Skeletal muscle tissue (tissue), 3 donors: ENCODE measurements at regions not wholly inside any gene's neighbourhood (a gene's known extent, or its start where the extent isn't known, plus 50 kb on each side); places are given as distances from the start of the nearest gene placed in this dataset.
A peak's percentile ranks its signal among the peaks of the same experiment; 100 is the strongest.

Source experiments
- H3K27ac ChIP-seq: one replicate; pipeline ENCODE4 v1.7.0; 2013; ENCODE audit warnings: mild to moderate bottlenecking, low read depth, low read length, inconsistent platforms
- H3K27me3 ChIP-seq, 3 donors: one replicate each; pipeline ENCODE4 v1.7.0; 2013; ENCODE audit warnings: low read length in 3 of 3; ENCODE audit not compliant: control insufficient read depth in 3 of 3, insufficient read depth in 3 of 3
- H3K36me3 ChIP-seq, 3 donors: one replicate each; pipeline ENCODE4 v1.7.0; 2013; ENCODE audit warnings: low read length in 3 of 3; ENCODE audit not compliant: control insufficient read depth in 3 of 3, insufficient read depth in 3 of 3
- H3K4me1 ChIP-seq, 3 donors: one replicate each; pipeline ENCODE4 v1.7.0; 2013; ENCODE audit warnings: low read length in 3 of 3, mild to moderate bottlenecking in 3 of 3; ENCODE audit not compliant: control insufficient read depth in 3 of 3, insufficient read depth in 3 of 3
- H3K4me3 ChIP-seq, 3 donors: one replicate each; pipeline ENCODE4 v1.7.0; 2013; ENCODE audit warnings: low read length in 3 of 3
- H3K9ac ChIP-seq, 3 donors: one replicate each; pipeline ENCODE4 v1.7.0; 2013; ENCODE audit warnings: low read length in 3 of 3, mild to moderate bottlenecking in 3 of 3, moderate library complexity in 2 of 3, low read depth in 1 of 3
- H3K9me3 ChIP-seq, 3 donors: one replicate each; pipeline ENCODE4 v1.7.0; 2013; ENCODE audit warnings: low read length in 3 of 3; ENCODE audit not compliant: control insufficient read depth in 3 of 3
- donor health status: Osteomylitis.

- no peaks in the 10 kb centered on the region for H3K27me3 ChIP-seq
- H3K4me3 ChIP-seq, result no peak overlapping the region
- H3K27ac ChIP-seq, result no peak overlapping the region
- no peak overlapping the region for H3K9ac ChIP-seq
- H3K4me1 ChIP-seq, result peaks cover 0 to 6% (median 0%) of the 10 kb centered on the region in 3 donors
- H3K36me3 ChIP-seq, result no peaks in the 10 kb centered on the region
- H3K9me3 ChIP-seq, result no peaks in the 10 kb centered on the region
These were observed 154.6 kb downstream of the ACKR3 start for GRCh38 chr2:236724200-236724599.

- Histone ChIP-seq H3K36me3 (no peaks in the 10 kb centered on the region), H3K4me3 (no peak overlapping the region), H3K9ac (no peak overlapping the region), H3K27me3 (no peaks in the 10 kb centered on the region), H3K27ac (no peak overlapping the region), H3K9me3 (no peaks in the 10 kb centered on the region), H3K4me1 (peaks cover 18 to 24% (median 19%) of the 10 kb centered on the region in 3 donors)
These were observed 157.3 kb downstream of the ACKR3 start for GRCh38 chr2:236726701-236727450.

GRCh38 chr2:236728916-236729670 lies 159.5 kb downstream of the ACKR3 start:
- Histone ChIP-seq H3K9ac (no peak overlapping the region), H3K4me3 (no peak overlapping the region), H3K36me3 (no peaks in the 10 kb centered on the region), H3K27me3 (no peaks in the 10 kb centered on the region), H3K9me3 (no peaks in the 10 kb centered on the region), H3K4me1 (peaks cover 30 to 41% (median 32%) of the 10 kb centered on the region in 3 donors), H3K27ac (no peak overlapping the region)

DNA sequence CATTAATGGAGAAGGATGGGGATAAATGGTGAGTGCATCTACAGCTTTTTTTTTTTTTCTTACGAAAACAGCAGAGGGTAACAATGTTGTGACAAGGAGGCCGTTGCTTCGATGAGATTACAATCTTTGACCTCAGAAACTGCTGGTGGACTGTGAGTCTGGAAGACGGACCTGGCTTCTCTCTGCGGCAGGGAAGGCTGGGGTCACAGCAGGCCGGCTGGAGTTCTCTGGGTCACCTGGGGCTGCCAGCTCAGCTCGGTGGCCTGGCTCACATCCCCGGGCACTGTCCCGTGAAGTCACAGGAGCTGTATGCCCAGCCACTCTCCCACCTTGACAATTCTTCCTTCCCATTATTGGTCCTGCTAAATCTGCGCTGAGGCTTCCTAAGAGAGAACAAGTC lies 160.8 kb downstream of the ACKR3 start:
- Histone ChIP-seq H3K9me3 (no peaks in the 10 kb centered on the region), H3K4me1 (peaks cover 30 to 41% (median 32%) of the 10 kb centered on the region in 3 donors), H3K27me3 (no peaks in the 10 kb centered on the region), H3K27ac (peak overlapping the region; percentile 89), H3K36me3 (no peaks in the 10 kb centered on the region), H3K9ac (peak overlapping the region; percentile 1 to 82 (median 52)), H3K4me3 (peak overlapping the region in 1 of 3 donors; percentile 4)

GRCh38 chr2:236731767-236732580 lies 162.3 kb downstream of the ACKR3 start:
- Histone ChIP-seq H3K27ac (peak overlapping the region; percentile 89), H3K36me3 (no peaks in the 10 kb centered on the region), H3K27me3 (no peaks in the 10 kb centered on the region), H3K9me3 (no peaks in the 10 kb centered on the region), H3K9ac (peak overlapping the region; percentile 39 to 82 (median 71)), H3K4me3 (peak overlapping the region; percentile 2 to 64 (median 38)), H3K4me1 (peaks cover 30 to 41% (median 32%) of the 10 kb centered on the region in 3 donors)

- Histone ChIP-seq H3K9ac (no peak overlapping the region), H3K27me3 (no peaks in the 10 kb centered on the region), H3K9me3 (no peaks in the 10 kb centered on the region), H3K27ac (peak overlapping the region; percentile 89), H3K36me3 (no peaks in the 10 kb centered on the region), H3K4me3 (no peak overlapping the region), H3K4me1 (peaks cover 30 to 41% (median 32%) of the 10 kb centered on the region in 3 donors)
These were observed 163.5 kb downstream of the ACKR3 start for GRCh38 chr2:236733156-236733555.

GRCh38 chr2:236735825-236736238 lies 166.2 kb downstream of the ACKR3 start:
- no peaks in the 10 kb centered on the region for H3K36me3 ChIP-seq
- no peak overlapping the region for H3K27ac ChIP-seq
- H3K27me3 ChIP-seq, result no peaks in the 10 kb centered on the region
- H3K9me3 ChIP-seq, result no peaks in the 10 kb centered on the region
- peaks cover 22 to 29% (median 24%) of the 10 kb centered on the region in 3 donors for H3K4me1 ChIP-seq
- no peak overlapping the region for H3K9ac ChIP-seq
- H3K4me3 ChIP-seq, result no peak overlapping the region

GRCh38 chr2:236738030-236738429 lies 168.4 kb downstream of the ACKR3 start:
- H3K9me3 ChIP-seq, result no peaks in the 10 kb centered on the region
- no peak overlapping the region for H3K9ac ChIP-seq
- no peak overlapping the region for H3K4me3 ChIP-seq
- no peaks in the 10 kb centered on the region for H3K27me3 ChIP-seq
- no peak overlapping the region for H3K27ac ChIP-seq
- no peaks in the 10 kb centered on the region for H3K36me3 ChIP-seq
- peaks cover 2 to 8% (median 6%) of the 10 kb centered on the region in 3 donors for H3K4me1 ChIP-seq

- H3K4me3 ChIP-seq, result no peak overlapping the region
- no peak overlapping the region for H3K27ac ChIP-seq
- H3K9ac ChIP-seq, result no peak overlapping the region
- no peaks in the 10 kb centered on the region for H3K36me3 ChIP-seq
- no peaks in the 10 kb centered on the region for H3K27me3 ChIP-seq
- peaks cover 0 to 5% (median 5%) of the 10 kb centered on the region in 3 donors for H3K4me1 ChIP-seq
- no peaks in the 10 kb centered on the region for H3K9me3 ChIP-seq
These were observed 169.3 kb downstream of the ACKR3 start for GRCh38 chr2:236738896-236739295.
